HepG2 (cell line): ENCODE measurements at regions not wholly inside any gene's neighbourhood (a gene's known extent, or its start where the extent isn't known, plus 50 kb on each side); places are given as distances from the start of the nearest gene placed in this dataset.

Experiments
- ATAC-seq: fragments of 200-7000 bp; cut with Tn5 transposase; 3 replicates; pipeline ENCODE4 v1.9.1; 2020; ENCODE audit warnings: mild to moderate bottlenecking, moderate library complexity
- BruUV-seq: library from RNA; stranded (reverse); fragments of 400-500 nt; replicated peaks from 2 replicates; lab custom pipeline; 2021; lab: Mats Ljungman, UMichigan
- CTCF ChIA-PET: fragments of 300-600 bp; formaldehyde crosslinking; extraction: SDS; loops from one replicate; lab custom pipeline; 2021; ENCODE audit warnings: low total read pairs, inconsistent platforms, low intra/inter-chr PET ratio; lab: Yijun Ruan, JAX
- POLR2A ChIA-PET: fragments of 350-600 bp; sonication (Branson Sonifier 250); formaldehyde crosslinking; loops from one replicate; lab custom pipeline; 2020; ENCODE audit warnings: antibody characterized with exemption, inconsistent platforms; lab: Yijun Ruan, JAX
- DNase-seq: peaks from one replicate; pipeline ENCODE4 v3.0.0-alpha.2; 2015; ENCODE audit warnings: low spot score
- FAIRE-seq: peaks from 3 replicates; lab custom pipeline; 2011; peaks lifted over from hg19 to GRCh38; lab: Jason Lieb, UNC
- H2AFZ ChIP-seq: one replicate; pipeline ENCODE4 v1.6.1; 2011; ENCODE audit warnings: low read length, inconsistent platforms
- H3K27ac ChIP-seq: fragments of 300-600 bp; 3 replicates; pipeline ENCODE4 v1.8.0; 2011; ENCODE audit warnings: mixed run types, mild to moderate bottlenecking, mixed read lengths, low read length, inconsistent platforms; ENCODE audit not compliant: insufficient read depth; ENCODE audit errors: extremely low read length
- H3K27me3 ChIP-seq, 2 experiments: fragments of 200-600 bp in 1 of 2; 2 replicates in 1 of 2; 3 replicates in 1 of 2; pipeline versions ENCODE4 v1.6.0 to v1.8.0; 2011; ENCODE audit warnings: low read length in 2 of 2, mild to moderate bottlenecking in 2 of 2, moderate library complexity in 2 of 2, inconsistent platforms in 1 of 2; ENCODE audit not compliant: insufficient read depth in 2 of 2, control insufficient read depth in 1 of 2
- H3K36me3 ChIP-seq, 2 experiments: fragments of 200-600 bp in 1 of 2; replicated peaks in 1 of 2; 2 replicates in 1 of 2; 3 replicates in 1 of 2; pipeline versions ENCODE4 v1.5.1 to v1.8.0; 2011; ENCODE audit warnings: low read length in 2 of 2, inconsistent platforms in 1 of 2; ENCODE audit not compliant: insufficient read depth in 2 of 2, control insufficient read depth in 1 of 2
- H3K4me1 ChIP-seq: 2 replicates; pipeline ENCODE4 v1.5.1; 2012; ENCODE audit warnings: low read length, inconsistent platforms; ENCODE audit not compliant: insufficient read depth
- H3K4me2 ChIP-seq: 2 replicates; pipeline ENCODE4 v1.6.0; 2011; ENCODE audit warnings: low read depth, low read length, inconsistent platforms
- H3K4me3 ChIP-seq, 3 experiments: fragments of 200-600 bp in 1 of 3; sonication (generic), shearing (Covaris generic) in 1 of 3; replicated peaks in 1 of 3; 2 replicates each; pipeline ENCODE4 v1.5.1; 2011 to 2016; ENCODE audit warnings: low read length in 3 of 3, inconsistent platforms in 2 of 3, low read depth in 2 of 3, mild to moderate bottlenecking in 2 of 3, control low read depth in 1 of 3, mixed read lengths in 1 of 3; ENCODE audit not compliant: insufficient read depth in 1 of 3
- H3K79me2 ChIP-seq: one replicate; pipeline ENCODE4 v1.6.1; 2011; ENCODE audit warnings: low read length, inconsistent platforms; ENCODE audit not compliant: insufficient read depth
- H3K9ac ChIP-seq: 2 replicates; pipeline ENCODE4 v1.6.0; 2011; ENCODE audit warnings: mild to moderate bottlenecking, low read depth, low read length, inconsistent platforms; ENCODE audit not compliant: insufficient read depth
- H3K9me3 ChIP-seq: 2 replicates; pipeline ENCODE4 v1.5.1; 2012; ENCODE audit warnings: mild to moderate bottlenecking, low read length
- H4K20me1 ChIP-seq: 2 replicates; pipeline ENCODE4 v1.6.0; 2011; ENCODE audit warnings: inconsistent platforms, mild to moderate bottlenecking, low read length, moderate library complexity; ENCODE audit not compliant: insufficient read depth
- EHMT2 ChIP-seq: fragments of 200-600 bp; sonication (generic); IDR thresholded peaks from 2 replicates; pipeline ENCODE4 v1.7.0; 2017; ENCODE audit warnings: antibody characterized with exemption, low read depth, low read length, borderline replicate concordance
- KDM4B ChIP-seq: sonication (generic); formaldehyde crosslinking; IDR thresholded peaks from 2 replicates; pipeline ENCODE4 v1.4.0; 2020; ENCODE audit warnings: missing genetic modification reagents
- MLLT10 ChIP-seq: sonication (generic); formaldehyde crosslinking; IDR thresholded peaks from 2 replicates; pipeline ENCODE4 v1.4.0; 2020; ENCODE audit warnings: missing genetic modification reagents
- PITX1 ChIP-seq: sonication (generic); formaldehyde crosslinking; IDR thresholded peaks from 2 replicates; pipeline ENCODE4 v1.5.1; 2020; ENCODE audit warnings: mild to moderate bottlenecking, missing genetic modification reagents
- ZNF121 ChIP-seq: sonication (generic); formaldehyde crosslinking; IDR thresholded peaks from 2 replicates; pipeline ENCODE4 v1.5.0; 2020; ENCODE audit warnings: mild to moderate bottlenecking, missing genetic modification reagents
- ZNF615 ChIP-seq: sonication (generic); formaldehyde crosslinking; IDR thresholded peaks from 2 replicates; pipeline ENCODE4 v1.5.0; 2020; ENCODE audit warnings: mild to moderate bottlenecking, missing genetic modification reagents, borderline replicate concordance
- ZXDC ChIP-seq: sonication (generic); formaldehyde crosslinking; IDR thresholded peaks from 2 replicates; pipeline ENCODE4 v1.5.0; 2020; ENCODE audit warnings: mild to moderate bottlenecking, missing genetic modification reagents
- ZZZ3 ChIP-seq: sonication (generic); formaldehyde crosslinking; IDR thresholded peaks from 2 replicates; pipeline ENCODE4 v1.4.0; 2020; ENCODE audit warnings: missing genetic modification reagents, mild to moderate bottlenecking, borderline replicate concordance
- WGBS: methylation state at CpG from one replicate; pipeline ENCODE4 v1.1.6; 2017; ENCODE audit warnings: low lambda C conversion rate; 5-methylcytosine and 5-hydroxymethylcytosine counted together
- in situ Hi-C: cut with HindIII; loops from 2 replicates; pipeline ENCODE4 v1.10.0; 2017; ENCODE audit warnings: low pct_unique_long_range_greater_than_20kb; ENCODE audit not compliant: extremely low pct_ligation_motif_present
- intact Hi-C: fragments of 100-400 bp; cut with micrococcal nuclease; formaldehyde crosslinking; loops from one replicate; pipeline ENCODE4 v1.10.0; 2022; ENCODE audit not compliant: unreplicated experiment
- TF ChIP-seq, protein P1 (sequence below): sonication (generic); formaldehyde crosslinking; IDR thresholded peaks from 2 replicates; pipeline ENCODE4 v1.5.0; 2020; ENCODE audit warnings: missing genetic modification reagents
- TF ChIP-seq, protein P2 (sequence below): sonication (generic); formaldehyde crosslinking; IDR thresholded peaks from 2 replicates; pipeline ENCODE4 v1.4.0; 2020; ENCODE audit warnings: missing genetic modification reagents
- TF ChIP-seq, protein P3 (sequence below): sonication (generic); formaldehyde crosslinking; IDR thresholded peaks from 2 replicates; pipeline ENCODE4 v1.5.1; 2020; ENCODE audit warnings: missing genetic modification reagents, mild to moderate bottlenecking, borderline replicate concordance

DNA sequence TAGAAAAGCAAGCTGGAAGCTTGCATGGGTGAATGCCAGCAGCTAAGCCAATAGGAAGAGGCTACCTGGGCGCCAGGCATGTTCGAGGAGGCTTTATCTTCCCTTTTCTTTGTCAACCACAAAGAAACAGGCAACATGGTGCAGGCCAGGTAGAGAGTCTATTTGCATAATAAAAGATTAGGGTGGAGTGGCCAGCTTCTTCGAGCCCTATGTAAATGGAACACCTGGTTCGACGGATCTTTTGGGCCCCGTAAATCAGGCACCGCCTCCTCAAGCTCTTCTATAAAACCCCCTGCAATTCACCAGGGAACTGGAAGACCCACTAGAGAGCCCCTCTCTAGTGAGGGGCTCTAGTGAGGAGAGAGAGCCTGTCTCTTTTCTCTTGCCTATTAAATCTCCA lies 1106.2 kb upstream of the CELF2 start:
- no TSS peak for BruUV-seq
- H2AFZ ChIP-seq = no peak overlapping the region
- ATAC-seq (no peak), DNase-seq (no peak), FAIRE-seq (no peak)
- H3K9me3 ChIP-seq = peaks cover 94% of the 10 kb centered on the region
- H4K20me1 ChIP-seq = no peaks in the 10 kb centered on the region
- ChIA-PET CTCF (no interaction called here), POLR2A (no interaction called here)
- H3K4me3 ChIP-seq = no peak overlapping the region
- intact Hi-C loops (no loop called here), in situ Hi-C loops (no loop called here)
- TF ChIP-seq, protein P1, sequence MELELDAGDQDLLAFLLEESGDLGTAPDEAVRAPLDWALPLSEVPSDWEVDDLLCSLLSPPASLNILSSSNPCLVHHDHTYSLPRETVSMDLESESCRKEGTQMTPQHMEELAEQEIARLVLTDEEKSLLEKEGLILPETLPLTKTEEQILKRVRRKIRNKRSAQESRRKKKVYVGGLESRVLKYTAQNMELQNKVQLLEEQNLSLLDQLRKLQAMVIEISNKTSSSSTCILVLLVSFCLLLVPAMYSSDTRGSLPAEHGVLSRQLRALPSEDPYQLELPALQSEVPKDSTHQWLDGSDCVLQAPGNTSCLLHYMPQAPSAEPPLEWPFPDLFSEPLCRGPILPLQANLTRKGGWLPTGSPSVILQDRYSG (CRISPR knock-in tag) = no peak
- TF ChIP-seq MLLT10 (CRISPR knock-in tag) (no peak), ZXDC (no peak), ZNF615 (CRISPR knock-in tag) (no peak)
- H3K79me2 ChIP-seq = no peaks in the 10 kb centered on the region
- no peak overlapping the region for H3K9ac ChIP-seq
- H3K4me1 ChIP-seq = no peaks in the 10 kb centered on the region
- WGBS = 40% methylated on average over 5 of the region's 7 CpGs
- H3K4me2 ChIP-seq = no peak overlapping the region
- H3K36me3 ChIP-seq = no peaks in the 10 kb centered on the region
- H3K27me3 ChIP-seq = no peaks in the 10 kb centered on the region
- H3K27ac ChIP-seq = no peak overlapping the region

DNA sequence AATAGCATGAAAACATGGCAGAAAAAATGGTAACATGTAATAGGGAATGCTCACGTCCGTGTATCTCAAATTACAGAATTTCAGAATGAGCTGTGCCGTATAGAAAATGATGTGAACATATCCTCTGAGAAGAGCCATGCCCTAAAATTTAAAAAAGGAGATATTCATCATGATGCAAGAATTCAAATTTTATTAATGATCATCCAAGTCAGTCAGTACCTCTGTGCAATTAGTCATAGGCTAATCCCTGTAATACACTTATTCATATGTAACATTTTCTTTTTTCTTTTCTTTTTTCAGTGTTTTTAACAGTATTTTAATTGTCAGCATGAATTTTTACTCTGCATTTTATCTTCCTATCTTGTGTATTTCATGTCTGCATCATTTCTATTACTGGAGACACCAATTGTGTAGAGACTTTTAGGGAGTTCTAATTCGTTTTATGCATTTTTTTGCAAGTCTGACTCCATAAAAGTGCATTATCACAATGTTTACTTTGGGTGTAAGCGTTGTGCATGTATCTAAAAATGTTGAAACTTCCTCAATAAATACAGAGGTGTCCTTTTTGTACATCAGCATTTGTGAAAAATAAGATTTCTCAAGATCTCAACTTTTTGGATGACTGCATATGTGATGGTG lies 1103.7 kb upstream of the CELF2 start:
- no TSS peak for BruUV-seq
- no peak overlapping the region for H3K4me2 ChIP-seq
- in situ Hi-C loops = no loop called here
- DNase-seq (no peak), FAIRE-seq (no peak), ATAC-seq (no peak)
- no peak overlapping the region for H3K27ac ChIP-seq
- H3K27me3 ChIP-seq = no peaks in the 10 kb centered on the region
- intact Hi-C loops = no loop called here
- ChIA-PET POLR2A (no interaction called here), CTCF (no interaction called here)
- WGBS = 1% methylated on average over 5 of the region's 5 CpGs
- no peaks in the 10 kb centered on the region for H3K4me1 ChIP-seq
- no peaks in the 10 kb centered on the region for H3K36me3 ChIP-seq
- no peak overlapping the region for H2AFZ ChIP-seq
- no peak overlapping the region for H3K9ac ChIP-seq
- no peak overlapping the region for H3K4me3 ChIP-seq
- peaks cover 91% of the 10 kb centered on the region for H3K9me3 ChIP-seq
- no peaks in the 10 kb centered on the region for H3K79me2 ChIP-seq
- H4K20me1 ChIP-seq = no peaks in the 10 kb centered on the region
- TF ChIP-seq, protein P2, sequence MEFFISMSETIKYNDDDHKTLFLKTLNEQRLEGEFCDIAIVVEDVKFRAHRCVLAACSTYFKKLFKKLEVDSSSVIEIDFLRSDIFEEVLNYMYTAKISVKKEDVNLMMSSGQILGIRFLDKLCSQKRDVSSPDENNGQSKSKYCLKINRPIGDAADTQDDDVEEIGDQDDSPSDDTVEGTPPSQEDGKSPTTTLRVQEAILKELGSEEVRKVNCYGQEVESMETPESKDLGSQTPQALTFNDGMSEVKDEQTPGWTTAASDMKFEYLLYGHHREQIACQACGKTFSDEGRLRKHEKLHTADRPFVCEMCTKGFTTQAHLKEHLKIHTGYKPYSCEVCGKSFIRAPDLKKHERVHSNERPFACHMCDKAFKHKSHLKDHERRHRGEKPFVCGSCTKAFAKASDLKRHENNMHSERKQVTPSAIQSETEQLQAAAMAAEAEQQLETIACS = no peak
- TF ChIP-seq ZZZ3 (CRISPR knock-in tag) = no peak
- no peak for TF ChIP-seq ZNF121
- TF ChIP-seq EHMT2 = no peak
- no peak for TF ChIP-seq PITX1
- no peak for TF ChIP-seq KDM4B (CRISPR knock-in tag)
- TF ChIP-seq, protein P3, sequence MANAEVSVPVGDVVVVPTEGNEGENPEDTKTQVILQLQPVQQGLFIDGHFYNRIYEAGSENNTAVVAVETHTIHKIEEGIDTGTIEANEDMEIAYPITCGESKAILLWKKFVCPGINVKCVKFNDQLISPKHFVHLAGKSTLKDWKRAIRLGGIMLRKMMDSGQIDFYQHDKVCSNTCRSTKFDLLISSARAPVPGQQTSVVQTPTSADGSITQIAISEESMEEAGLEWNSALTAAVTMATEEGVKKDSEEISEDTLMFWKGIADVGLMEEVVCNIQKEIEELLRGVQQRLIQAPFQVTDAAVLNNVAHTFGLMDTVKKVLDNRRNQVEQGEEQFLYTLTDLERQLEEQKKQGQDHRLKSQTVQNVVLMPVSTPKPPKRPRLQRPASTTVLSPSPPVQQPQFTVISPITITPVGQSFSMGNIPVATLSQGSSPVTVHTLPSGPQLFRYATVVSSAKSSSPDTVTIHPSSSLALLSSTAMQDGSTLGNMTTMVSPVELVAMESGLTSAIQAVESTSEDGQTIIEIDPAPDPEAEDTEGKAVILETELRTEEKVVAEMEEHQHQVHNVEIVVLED (CRISPR knock-in tag) = no peak
